Astrocyte of the spinal cord (primary cell): ENCODE measurements at regions not wholly inside any gene's neighbourhood (a gene's known extent, or its start where the extent isn't known, plus 50 kb on each side); places are given as distances from the start of the nearest gene placed in this dataset.

Experiments used
- DNase-seq: peaks from one replicate; pipeline ENCODE4 v3.0.0; 2011; ENCODE audit warnings: low read depth, low spot score
- H3K4me3 ChIP-seq: 2 replicates; pipeline ENCODE4 v1.5.1; 2011; ENCODE audit warnings: low read depth, mild to moderate bottlenecking, low read length, moderate library complexity
- CTCF ChIP-seq: IDR thresholded peaks from 2 replicates; pipeline ENCODE4 v1.5.1; 2012; ENCODE audit warnings: low read depth, mild to moderate bottlenecking, low read length, inconsistent platforms
- in situ Hi-C: cut with HindIII; loops from 2 replicates; pipeline ENCODE4 v1.10.0; 2017; ENCODE audit warnings: low sequenced_read_pairs

DNA sequence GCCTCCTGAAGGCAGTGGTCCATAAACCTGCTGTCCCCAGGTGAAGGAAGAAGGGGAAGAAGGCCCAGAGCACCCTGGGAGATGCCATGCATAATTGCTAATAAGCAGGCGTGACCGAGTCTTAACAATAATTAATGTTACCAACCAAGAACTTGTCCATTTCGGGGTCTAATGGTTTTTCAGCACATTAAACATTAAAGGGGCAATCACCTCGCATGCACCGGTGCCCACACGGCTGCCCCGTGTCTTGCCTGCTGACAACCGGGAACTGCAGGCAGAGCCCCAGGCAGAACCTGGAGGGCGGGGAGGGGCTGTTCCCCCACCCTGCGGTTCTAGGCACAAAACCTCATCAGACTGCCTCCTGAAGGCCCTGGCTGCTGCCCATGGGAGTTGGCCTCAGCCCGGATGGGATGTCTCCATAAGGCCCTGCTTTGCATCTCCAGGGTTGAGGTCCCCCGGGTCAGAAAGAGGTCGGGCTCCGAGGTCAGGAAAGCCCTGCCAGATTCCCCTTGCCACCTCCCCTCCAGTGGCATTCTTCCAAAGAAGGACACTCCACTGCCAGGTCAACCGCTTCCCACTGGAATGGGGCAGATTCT lies 169.0 kb downstream of the BUD13 start:
- no peak overlapping the region for H3K4me3 ChIP-seq
- in situ Hi-C loops, result no loop called here
- DNase-seq, result no peak
- TF ChIP-seq CTCF, result no peak

GRCh38 chr11:116602637-116602942 lies 170.2 kb downstream of the BUD13 start:
- in situ Hi-C loops, result no loop called here
- no peak for DNase-seq
- no peak overlapping the region for H3K4me3 ChIP-seq
- no peak for TF ChIP-seq CTCF

GRCh38 chr11:116601814-116602636 lies 170.8 kb downstream of the BUD13 start:
- DNase-seq, result no peak
- in situ Hi-C loops, result no loop called here
- no peak for TF ChIP-seq CTCF
- H3K4me3 ChIP-seq, result no peak overlapping the region

DNA sequence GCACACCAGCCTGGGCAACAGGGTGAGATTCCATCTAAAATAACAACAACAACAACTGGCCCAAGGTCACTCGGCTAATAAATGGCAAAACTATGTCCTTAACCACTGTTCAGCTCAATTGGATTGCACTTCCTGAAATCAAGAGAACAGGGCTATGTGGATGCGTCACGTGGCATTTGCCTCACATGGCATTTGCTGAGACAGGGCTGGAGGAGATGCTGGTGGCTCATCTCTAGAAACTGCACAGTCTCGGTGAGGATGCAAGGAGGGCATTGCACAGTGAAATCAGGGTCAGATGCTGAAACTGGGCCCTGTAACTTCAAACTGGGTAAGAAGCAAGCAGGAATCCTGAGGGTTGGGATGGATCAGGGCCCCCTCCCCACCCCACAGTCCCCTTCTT lies 171.9 kb downstream of the BUD13 start:
- in situ Hi-C loops, result no loop called here
- TF ChIP-seq CTCF, result no peak
- H3K4me3 ChIP-seq, result no peak overlapping the region
- no peak for DNase-seq

DNA sequence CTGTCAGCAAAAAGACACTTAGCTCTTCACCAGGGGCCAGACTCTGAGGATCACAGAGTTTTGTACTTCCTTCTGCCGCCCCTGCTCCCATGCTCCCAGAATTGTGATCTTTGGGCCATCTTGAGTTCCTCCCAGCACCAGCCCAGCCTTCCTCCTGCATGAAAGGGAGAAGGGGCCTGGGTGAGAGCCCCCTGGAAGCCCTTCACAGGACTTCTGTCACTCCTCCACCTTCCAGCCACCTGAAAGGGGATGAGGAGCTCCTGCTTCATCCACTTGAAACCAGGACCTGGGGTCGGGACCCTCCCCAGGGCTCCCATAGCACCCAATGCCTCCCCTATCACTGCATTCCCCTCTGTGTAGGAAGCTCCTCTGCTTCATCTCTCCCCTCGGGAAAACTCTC lies 174.2 kb downstream of the BUD13 start:
- no peak for DNase-seq
- no peak for TF ChIP-seq CTCF
- no peak overlapping the region for H3K4me3 ChIP-seq
- in situ Hi-C loops, result no loop called here

- H3K4me3 ChIP-seq, result no peak overlapping the region
- no peak for TF ChIP-seq CTCF
- in situ Hi-C loops, result no loop called here
- DNase-seq, result no peak
Observed at GRCh38 chr11:116598036-116598435, 174.8 kb downstream of the BUD13 start.
